GM21360 (cell line): ENCODE measurements at regions not wholly inside any gene's neighbourhood (a gene's known extent, or its start where the extent isn't known, plus 50 kb on each side); places are given as distances from the start of the nearest gene placed in this dataset.
"Not testable (repeated sequence)": the region's sequence is repeated elsewhere in the genome, so short reads cannot be mapped to it uniquely, and the experiment has no call there.

Experiments
- ATAC-seq: cut with Tn5 transposase; IDR thresholded peaks from one replicate; pipeline ENCODE4 v1.9.1; 2021; ENCODE audit warnings: mild to moderate bottlenecking, moderate library complexity; ENCODE audit not compliant: unreplicated experiment

- ATAC-seq, result no peak
Observed at GRCh38 chr21:15932726-15933125, 202.9 kb downstream of the USP25 start.

DNA sequence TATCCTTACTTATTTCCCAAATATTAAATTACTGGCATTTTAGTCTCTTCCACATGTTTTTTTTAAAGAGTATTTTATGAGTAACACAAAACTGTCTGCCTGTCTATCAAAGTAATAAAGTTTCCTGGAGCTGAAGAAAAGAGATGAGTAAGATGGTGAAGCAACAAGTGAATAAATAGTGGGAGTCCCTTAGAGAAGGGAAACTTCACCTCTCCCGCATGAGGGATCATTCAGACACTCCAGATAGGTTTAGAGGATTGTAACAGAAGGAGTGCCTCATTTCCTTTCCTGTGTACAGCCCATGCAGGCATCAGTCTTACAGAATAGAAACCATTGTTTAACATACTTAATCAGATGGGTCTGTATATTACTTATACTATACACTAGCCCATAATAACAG lies 205.7 kb downstream of the USP25 start:
- ATAC-seq, result no peak

GRCh38 chr21:15943009-15943666 lies 213.4 kb downstream of the USP25 start:
- no peak for ATAC-seq

- ATAC-seq, result no peak
Observed at GRCh38 chr21:15947677-15948076, 217.9 kb downstream of the USP25 start.

DNA sequence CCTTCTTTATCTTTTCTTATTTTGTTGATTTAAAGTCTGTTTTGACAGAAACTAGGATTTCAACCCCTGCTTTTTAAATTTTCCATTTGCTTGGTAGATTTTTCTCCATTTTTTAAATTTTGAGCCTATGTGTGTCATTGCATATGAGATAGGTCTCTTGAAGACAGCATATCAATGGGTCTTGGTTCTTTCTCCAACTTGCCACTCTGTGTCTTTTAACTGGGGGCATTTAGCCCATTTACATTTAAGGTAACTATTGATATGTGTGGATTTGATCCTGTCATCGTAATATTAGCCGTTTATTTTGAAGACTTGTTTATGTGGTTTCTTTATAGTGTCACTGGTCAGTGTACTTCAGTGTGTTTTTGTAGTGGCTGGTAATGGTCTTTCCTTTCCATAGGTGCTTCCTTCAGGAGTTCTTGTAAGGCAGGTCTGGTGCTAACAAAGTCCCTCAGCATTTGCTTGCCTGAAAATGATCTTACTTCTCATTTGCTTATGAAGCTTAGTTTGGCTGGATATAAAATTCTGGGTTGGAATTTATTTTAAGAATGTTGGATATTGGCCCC lies 223.9 kb downstream of the USP25 start:
- ATAC-seq, result no peak

GRCh38 chr21:15964236-15964855 lies 234.6 kb downstream of the USP25 start:
- no peak for ATAC-seq

- no peak for ATAC-seq
Observed at GRCh38 chr21:15966231-15966630, 236.4 kb downstream of the USP25 start.

- no peak for ATAC-seq
Observed at GRCh38 chr21:15966651-15967050, 236.9 kb downstream of the USP25 start.

DNA sequence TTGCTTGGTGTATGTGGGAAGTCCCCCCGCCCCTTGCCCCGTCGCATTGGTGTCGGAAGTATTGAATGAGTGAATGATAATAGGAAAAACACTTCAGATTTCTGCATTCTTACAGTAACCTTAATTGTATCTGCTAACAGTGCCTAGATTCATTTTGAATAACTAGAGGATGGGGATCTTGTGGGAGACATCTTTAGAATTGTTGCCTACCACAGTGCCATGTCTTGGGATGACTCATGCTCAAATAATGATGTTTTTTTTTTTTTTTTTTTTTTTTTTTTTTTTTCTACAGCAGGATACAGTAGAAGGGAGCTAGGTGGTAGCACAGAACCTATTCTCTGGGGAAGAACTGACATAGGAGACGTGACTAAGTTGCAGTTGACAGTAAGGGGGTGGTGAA lies 237.9 kb downstream of the USP25 start:
- no peak for ATAC-seq

GRCh38 chr21:15968776-15969310 lies 239.1 kb downstream of the USP25 start:
- ATAC-seq, result no peak

GRCh38 chr21:15976807-15977206 lies 247.0 kb downstream of the USP25 start:
- no peak for ATAC-seq

DNA sequence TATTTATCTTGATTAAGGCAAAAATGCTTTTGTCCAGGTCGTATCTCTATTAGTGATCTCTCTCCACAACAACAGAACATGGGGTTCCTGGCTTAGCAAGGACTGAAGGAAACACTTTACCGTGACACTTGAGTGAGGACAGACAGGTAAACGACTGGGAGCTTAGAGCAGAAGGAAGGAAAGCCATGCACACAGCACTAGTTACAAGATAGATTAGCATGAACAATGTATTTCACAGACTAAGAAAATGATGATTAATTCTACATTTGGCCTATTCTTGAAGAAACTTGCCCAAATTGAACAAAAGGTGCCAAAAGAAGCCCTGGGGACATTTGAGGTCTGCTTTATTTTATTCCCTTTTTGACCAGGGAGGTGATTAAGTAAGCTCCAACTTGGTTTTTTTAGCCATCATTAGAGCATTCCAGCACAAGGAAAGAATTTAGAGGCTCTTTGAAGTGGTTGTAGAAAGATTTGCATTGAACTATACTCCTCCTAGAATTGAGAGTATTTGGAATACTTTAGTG lies 248.5 kb downstream of the USP25 start:
- no peak for ATAC-seq

GRCh38 chr21:15979493-15979892 lies 249.7 kb downstream of the USP25 start:
- not testable (repeated sequence) for ATAC-seq

- no peak for ATAC-seq
Observed at GRCh38 chr21:15986277-15986676, 256.5 kb downstream of the USP25 start.

- no peak for ATAC-seq
Observed at GRCh38 chr21:15992171-15992570, 262.4 kb downstream of the USP25 start.

DNA sequence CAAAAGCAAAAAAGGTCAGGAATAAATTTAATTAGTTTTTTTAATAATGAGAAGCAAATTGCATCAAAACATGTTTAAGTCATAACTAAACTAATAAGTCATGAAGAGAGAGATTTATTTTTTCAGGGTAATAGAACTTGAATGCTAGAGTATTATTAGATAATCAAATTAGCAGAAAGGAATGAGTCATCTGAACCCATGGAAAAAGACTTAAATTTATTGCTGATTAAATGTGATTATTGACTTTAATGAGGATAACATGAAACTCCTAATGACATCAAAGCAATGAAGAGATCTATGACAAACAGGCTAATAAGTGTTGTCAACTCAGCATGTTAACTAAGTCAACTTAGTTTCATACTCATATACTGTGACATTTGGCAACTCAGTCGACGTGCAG lies 264.2 kb downstream of the USP25 start:
- no peak for ATAC-seq

DNA sequence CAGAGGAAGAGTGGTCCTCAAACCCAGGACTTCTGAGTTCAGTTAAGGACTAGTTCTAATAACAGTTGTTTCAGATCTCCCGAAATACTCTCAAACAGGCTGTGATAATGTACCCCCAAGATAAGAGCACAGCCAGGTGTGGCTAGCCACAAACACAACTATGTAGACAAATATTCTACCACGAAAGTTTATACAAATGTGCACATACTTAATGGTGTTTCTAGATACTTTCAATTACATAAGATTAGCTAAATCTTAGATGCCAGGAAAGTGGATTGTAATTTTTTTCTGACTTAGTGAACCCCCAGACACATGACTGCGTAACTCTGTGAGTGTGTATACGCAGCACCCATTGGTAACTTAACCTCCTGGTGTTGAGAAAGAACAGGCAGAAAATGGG lies 270.0 kb downstream of the USP25 start:
- ATAC-seq, result no peak

DNA sequence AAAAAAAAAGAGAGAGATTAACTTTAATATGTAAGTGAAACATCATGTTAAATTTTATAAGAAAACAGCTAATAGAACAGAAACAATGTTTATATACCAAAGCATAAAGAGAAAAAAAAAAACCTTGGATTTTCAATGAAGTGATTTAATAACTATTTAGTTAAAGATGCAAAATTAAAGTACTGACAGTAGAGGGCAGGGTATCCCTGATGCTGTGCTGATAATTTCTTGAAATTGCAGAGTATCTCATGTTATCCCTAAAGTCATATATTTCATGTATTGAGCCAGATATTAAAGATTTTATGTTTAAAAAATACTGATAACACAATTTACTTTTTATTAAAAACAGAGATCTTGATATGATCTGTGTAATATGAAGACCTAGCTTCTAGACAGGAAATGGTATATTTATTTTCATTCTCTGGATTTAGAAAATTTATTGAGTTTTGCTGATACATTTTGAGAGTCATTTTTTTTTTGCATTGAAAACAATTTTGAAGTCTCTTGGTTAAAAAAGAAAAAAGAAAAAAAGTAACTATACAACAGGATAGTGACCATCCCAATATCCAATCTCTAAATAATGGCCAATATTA lies 273.2 kb downstream of the USP25 start:
- no peak for ATAC-seq

GRCh38 chr21:16004086-16004485 lies 274.3 kb downstream of the USP25 start:
- ATAC-seq, result no peak

DNA sequence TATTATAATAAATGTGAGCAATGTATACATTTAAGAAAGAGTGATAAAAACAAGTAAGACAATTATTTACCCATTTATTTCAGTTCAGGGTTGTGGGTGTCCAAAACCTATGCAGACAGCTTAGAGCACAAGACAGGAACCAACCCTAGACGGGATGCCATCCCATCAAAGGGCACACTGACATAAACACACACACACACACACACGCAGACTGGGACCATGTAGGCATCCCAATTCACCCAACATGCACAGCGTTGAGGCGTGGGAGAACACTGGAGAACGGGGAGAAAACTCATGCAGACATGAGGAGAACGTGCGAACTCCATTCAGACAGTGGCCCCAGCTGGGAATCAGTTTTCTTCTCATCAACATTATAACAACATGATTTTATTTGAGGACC lies 274.7 kb downstream of the USP25 start:
- ATAC-seq, result no peak

DNA sequence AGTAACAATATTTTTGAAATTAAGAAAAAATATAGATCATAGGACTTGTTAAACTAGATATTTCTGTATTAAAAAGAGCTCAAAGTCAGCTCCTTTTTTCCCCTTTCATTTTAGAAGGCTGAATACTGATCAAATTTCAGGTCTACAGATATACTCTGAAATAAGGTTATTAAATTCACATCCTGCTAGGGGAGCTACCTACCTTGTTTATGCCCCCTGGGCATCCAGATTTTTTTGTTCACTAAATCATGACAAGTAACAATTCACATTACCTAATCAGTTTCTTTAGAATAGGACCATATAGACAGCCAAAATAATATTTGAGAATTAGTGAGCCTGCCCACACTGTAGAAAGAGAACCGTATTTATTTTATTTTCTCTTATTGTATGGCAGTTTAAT lies 276.2 kb downstream of the USP25 start:
- ATAC-seq, result no peak

GRCh38 chr21:16007943-16008342 lies 278.2 kb downstream of the USP25 start:
- no peak for ATAC-seq
